ENCODE measurements at regions not wholly inside any gene's neighbourhood (a gene's known extent, or its start where the extent isn't known, plus 50 kb on each side); places are given as distances from the start of the nearest gene placed in this dataset.

- TF ChIP-seq CTCF (conservative IDR thresholded peaks at IDR 0.05) = no peak
- no peak overlapping the region for H3K27ac ChIP-seq
Observed at GRCh38 chr18:37720663-37721062, 155.1 kb upstream of the CELF4 start.

- no peak for TF ChIP-seq CTCF (conservative IDR thresholded peaks at IDR 0.05)
- H3K27ac ChIP-seq = no peak overlapping the region
Observed at GRCh38 chr18:37717656-37718055, 152.1 kb upstream of the CELF4 start.

GRCh38 chr18:37717098-37717497 lies 151.5 kb upstream of the CELF4 start:
- H3K27ac ChIP-seq = no peak overlapping the region

GRCh38 chr18:37716106-37716735 lies 150.6 kb upstream of the CELF4 start:
- TF ChIP-seq CTCF (conservative IDR thresholded peaks at IDR 0.05) = no peak
- H3K27ac ChIP-seq = no peak overlapping the region

More at GRCh38 chr18:37717098-37717497, 151.5 kb upstream of the CELF4 start:
- TF ChIP-seq CTCF (conservative IDR thresholded peaks at IDR 0.05) = no peak

- H3K27ac ChIP-seq = no peak overlapping the region
- TF ChIP-seq CTCF (conservative IDR thresholded peaks at IDR 0.05) = no peak
Observed at GRCh38 chr18:37714691-37715090, 149.1 kb upstream of the CELF4 start.

- TF ChIP-seq CTCF (conservative IDR thresholded peaks at IDR 0.05) = no peak
Observed at GRCh38 chr18:37712776-37713175, 147.2 kb upstream of the CELF4 start.

GRCh38 chr18:37711766-37712505 lies 146.3 kb upstream of the CELF4 start:
- no peak for TF ChIP-seq CTCF (conservative IDR thresholded peaks at IDR 0.05)
- no peak overlapping the region for H3K27ac ChIP-seq

More at GRCh38 chr18:37712776-37713175, 147.2 kb upstream of the CELF4 start:
- H3K27ac ChIP-seq = no peak overlapping the region

Data from VCaP (cell line).